WI38 (cell line): ENCODE measurements at regions not wholly inside any gene's neighbourhood (a gene's known extent, or its start where the extent isn't known, plus 50 kb on each side); places are given as distances from the start of the nearest gene placed in this dataset.

ENCODE experiments used
- H3K4me3 ChIP-seq: 2 replicates; pipeline ENCODE4 v1.5.1; 2011; ENCODE audit warnings: low read depth, mild to moderate bottlenecking, control low read depth, low read length
- CTCF ChIP-seq: IDR thresholded peaks from 2 replicates; pipeline ENCODE4 v1.5.1; 2012; ENCODE audit warnings: low read depth, mild to moderate bottlenecking, control low read depth, low read length

GRCh38 chr1:232893481-232894313, 56.7 kb upstream of the NTPCR start:
- H3K4me3 ChIP-seq, result no peak overlapping the region
- no peak for TF ChIP-seq CTCF

GRCh38 chr1:232894436-232894835, 56.0 kb upstream of the NTPCR start:
- no peak for TF ChIP-seq CTCF

GRCh38 chr1:232897949-232898465, 52.4 kb upstream of the NTPCR start:
- no peak overlapping the region for H3K4me3 ChIP-seq
- TF ChIP-seq CTCF, result no peak

More at GRCh38 chr1:232894436-232894835, 56.0 kb upstream of the NTPCR start:
- no peak overlapping the region for H3K4me3 ChIP-seq

DNA sequence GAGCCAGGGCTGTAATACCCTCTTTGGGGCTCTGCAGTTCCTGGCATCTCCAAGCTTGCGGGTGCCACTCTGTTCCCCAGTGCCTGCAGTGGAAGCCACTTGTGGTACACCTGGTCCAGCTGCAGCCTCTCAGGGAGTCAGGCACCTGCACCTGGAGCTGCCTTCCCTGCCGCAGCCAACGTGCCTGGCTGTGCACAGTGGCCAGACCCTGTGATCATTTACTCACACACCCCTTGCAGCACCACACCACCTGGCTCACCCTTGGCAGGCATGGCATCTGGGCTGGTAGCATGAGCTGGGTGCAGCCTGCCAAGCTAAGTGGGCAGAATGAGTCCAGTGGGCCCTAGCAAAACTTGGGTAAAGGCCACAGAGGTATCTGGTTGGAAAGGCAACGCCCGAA, 51.1 kb upstream of the NTPCR start:
- TF ChIP-seq CTCF, result no peak
- no peak overlapping the region for H3K4me3 ChIP-seq

DNA sequence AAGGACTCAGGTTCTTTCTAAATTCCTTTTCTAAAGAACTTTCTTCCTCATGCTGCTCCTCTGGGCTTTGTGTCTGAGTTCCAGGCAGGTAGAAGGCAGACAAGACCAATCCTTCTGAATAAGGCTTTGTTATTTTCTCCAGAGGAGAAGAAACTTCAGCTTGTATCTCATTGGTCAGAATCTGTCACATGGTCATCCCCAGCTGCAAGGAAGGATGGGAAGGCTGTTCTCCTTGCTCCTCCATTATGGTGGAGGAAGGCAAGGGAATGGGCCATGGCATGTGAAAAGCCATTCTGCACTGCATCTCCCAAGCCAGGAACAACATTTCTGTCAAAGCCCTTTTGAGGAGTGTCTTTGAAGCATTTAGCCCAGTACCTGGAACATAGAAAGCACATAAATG, 50.6 kb upstream of the NTPCR start:
- H3K4me3 ChIP-seq, result no peak overlapping the region
- no peak for TF ChIP-seq CTCF
